DND-41 (cell line): ENCODE measurements at regions not wholly inside any gene's neighbourhood (a gene's known extent, or its start where the extent isn't known, plus 50 kb on each side); places are given as distances from the start of the nearest gene placed in this dataset.

Experiments used
- ATAC-seq: fragments of 200-7000 bp; cut with Tn5 transposase; 3 replicates; pipeline ENCODE4 v1.9.1; 2021; ENCODE audit warnings: low read depth; ENCODE audit not compliant: insufficient read depth
- DNase-seq: peaks from one replicate; pipeline ENCODE4 v3.0.0-alpha.2; 2020
- H2AFZ ChIP-seq: 2 replicates; pipeline ENCODE4 v1.6.0; 2012; ENCODE audit warnings: low read depth, low read length
- H3K27ac ChIP-seq: 2 replicates; pipeline ENCODE4 v1.5.1; 2012; ENCODE audit warnings: low read length, inconsistent platforms
- H3K27me3 ChIP-seq: fragments of 200-600 bp; sonication (generic); 2 replicates; pipeline ENCODE4 v1.6.0; 2012; ENCODE audit warnings: low read length, mild to moderate bottlenecking, inconsistent platforms; ENCODE audit not compliant: insufficient read depth, poor library complexity
- H3K36me3 ChIP-seq: 2 replicates; pipeline ENCODE4 v1.5.1; 2012; ENCODE audit warnings: low read length, inconsistent platforms; ENCODE audit not compliant: insufficient read depth
- H3K4me1 ChIP-seq: 2 replicates; pipeline ENCODE4 v1.5.1; 2012; ENCODE audit warnings: mild to moderate bottlenecking, low read length; ENCODE audit not compliant: insufficient read depth
- H3K4me2 ChIP-seq: 2 replicates; pipeline ENCODE4 v1.6.0; 2012; ENCODE audit warnings: mild to moderate bottlenecking, moderate library complexity, low read length, inconsistent platforms; ENCODE audit not compliant: insufficient read depth
- H3K4me3 ChIP-seq, 2 experiments: fragments of 200-600 bp in 1 of 2; shearing (Covaris generic) in 1 of 2; 2 replicates each; pipeline ENCODE4 v1.5.1; 2012 to 2016; ENCODE audit warnings: inconsistent platforms in 2 of 2, low read length in 2 of 2, mild to moderate bottlenecking in 2 of 2, low read depth in 1 of 2, moderate library complexity in 1 of 2
- H3K79me2 ChIP-seq: 2 replicates; pipeline ENCODE4 v1.6.0; 2012; ENCODE audit warnings: low read length, inconsistent platforms; ENCODE audit not compliant: insufficient read depth
- H3K9ac ChIP-seq: 2 replicates; pipeline ENCODE4 v1.6.0; 2012; ENCODE audit warnings: low read depth, mild to moderate bottlenecking, inconsistent platforms, low read length, moderate library complexity
- H3K9me3 ChIP-seq: 2 replicates; pipeline ENCODE4 v1.5.1; 2012; ENCODE audit warnings: low read length, moderate library complexity, mild to moderate bottlenecking, inconsistent platforms; ENCODE audit not compliant: insufficient read depth, severe bottlenecking
- H4K20me1 ChIP-seq: 2 replicates; pipeline ENCODE4 v1.6.0; 2012; ENCODE audit warnings: low read length; ENCODE audit not compliant: insufficient read depth
- EZH2 ChIP-seq: IDR thresholded peaks from 3 replicates; pipeline ENCODE4 v1.6.1; 2012; ENCODE audit warnings: borderline replicate concordance, low read depth, mild to moderate bottlenecking, moderate library complexity, low read length, inconsistent platforms; ENCODE audit not compliant: severe bottlenecking
- TF ChIP-seq, protein P1 (sequence below): IDR thresholded peaks from 2 replicates; pipeline ENCODE4 v1.5.1; 2012; ENCODE audit warnings: borderline replicate concordance, low read length, moderate library complexity, mild to moderate bottlenecking; ENCODE audit not compliant: poor library complexity, severe bottlenecking; ENCODE audit errors: extremely low read depth

DNA sequence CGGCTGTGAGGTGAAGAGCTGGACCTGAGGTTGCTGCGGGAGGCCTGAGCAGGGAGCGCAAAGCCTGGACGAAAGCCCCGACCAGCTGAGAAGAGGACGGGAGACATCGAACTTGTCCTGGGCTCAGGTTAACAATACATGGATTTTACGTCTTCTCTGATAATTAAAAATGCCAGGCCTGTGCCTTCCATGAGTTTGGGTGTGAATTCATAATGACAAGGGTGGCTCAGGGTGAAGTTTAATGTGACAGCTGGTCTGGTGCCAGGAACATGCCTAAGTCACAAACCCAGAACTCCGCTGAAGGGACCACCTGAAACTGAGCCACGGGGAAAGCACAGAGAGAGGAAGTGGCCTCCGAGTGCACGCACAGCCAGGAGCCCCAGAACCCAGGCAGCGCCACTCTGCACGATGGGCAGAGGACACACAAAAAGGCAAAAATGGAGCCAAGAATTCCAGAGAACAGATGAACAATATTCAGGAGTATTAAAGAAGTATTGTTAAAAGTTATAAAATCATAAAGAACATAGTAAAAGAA is 150.1 kb upstream of the RPS6KA2 start:
- no peaks in the 10 kb centered on the region for H3K79me2 ChIP-seq
- peaks cover 3% of the 10 kb centered on the region; the same call in 1 of the 2 replicates for H4K20me1 ChIP-seq
- DNase-seq: no peak
- no peak overlapping the region for H3K4me2 ChIP-seq
- no peaks in the 10 kb centered on the region for H3K4me1 ChIP-seq
- no peak overlapping the region for H3K27ac ChIP-seq
- no peaks in the 10 kb centered on the region for H3K36me3 ChIP-seq
- no peaks in the 10 kb centered on the region for H3K27me3 ChIP-seq
- H3K9ac ChIP-seq: no peak overlapping the region
- ATAC-seq: no peak
- H3K9me3 ChIP-seq: no peaks in the 10 kb centered on the region
- H3K4me3 ChIP-seq: no peak overlapping the region
- no peak overlapping the region for H2AFZ ChIP-seq
- no peak for TF ChIP-seq EZH2
- TF ChIP-seq, protein P1, sequence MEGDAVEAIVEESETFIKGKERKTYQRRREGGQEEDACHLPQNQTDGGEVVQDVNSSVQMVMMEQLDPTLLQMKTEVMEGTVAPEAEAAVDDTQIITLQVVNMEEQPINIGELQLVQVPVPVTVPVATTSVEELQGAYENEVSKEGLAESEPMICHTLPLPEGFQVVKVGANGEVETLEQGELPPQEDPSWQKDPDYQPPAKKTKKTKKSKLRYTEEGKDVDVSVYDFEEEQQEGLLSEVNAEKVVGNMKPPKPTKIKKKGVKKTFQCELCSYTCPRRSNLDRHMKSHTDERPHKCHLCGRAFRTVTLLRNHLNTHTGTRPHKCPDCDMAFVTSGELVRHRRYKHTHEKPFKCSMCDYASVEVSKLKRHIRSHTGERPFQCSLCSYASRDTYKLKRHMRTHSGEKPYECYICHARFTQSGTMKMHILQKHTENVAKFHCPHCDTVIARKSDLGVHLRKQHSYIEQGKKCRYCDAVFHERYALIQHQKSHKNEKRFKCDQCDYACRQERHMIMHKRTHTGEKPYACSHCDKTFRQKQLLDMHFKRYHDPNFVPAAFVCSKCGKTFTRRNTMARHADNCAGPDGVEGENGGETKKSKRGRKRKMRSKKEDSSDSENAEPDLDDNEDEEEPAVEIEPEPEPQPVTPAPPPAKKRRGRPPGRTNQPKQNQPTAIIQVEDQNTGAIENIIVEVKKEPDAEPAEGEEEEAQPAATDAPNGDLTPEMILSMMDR: no peak

DNA sequence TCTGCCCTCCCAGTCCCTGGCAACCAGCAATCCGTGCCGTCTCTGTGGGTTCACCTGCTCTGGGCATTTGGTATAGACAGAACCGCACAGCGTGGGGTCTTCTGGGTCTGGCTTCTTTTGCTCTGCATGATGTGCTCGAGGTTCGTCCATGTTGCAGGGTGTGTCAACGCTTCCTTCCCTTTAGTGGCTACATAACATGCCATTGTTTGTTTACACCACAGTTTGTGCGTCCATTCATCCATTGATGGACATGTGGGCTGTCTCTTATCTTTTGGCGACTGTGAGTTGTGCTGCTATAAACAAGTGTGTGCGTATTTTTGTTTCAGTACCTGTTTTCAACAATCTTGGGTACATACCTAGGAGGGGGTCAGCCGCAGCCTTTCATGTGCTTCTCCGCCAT is 149.5 kb upstream of the RPS6KA2 start:
- ATAC-seq: no peak
- no peaks in the 10 kb centered on the region for H3K36me3 ChIP-seq
- H4K20me1 ChIP-seq: peaks cover 3% of the 10 kb centered on the region; the same call in 1 of the 2 replicates
- H3K9me3 ChIP-seq: no peaks in the 10 kb centered on the region
- no peak overlapping the region for H2AFZ ChIP-seq
- TF ChIP-seq EZH2: no peak
- TF ChIP-seq, protein P1: no peak
- no peak overlapping the region for H3K27ac ChIP-seq
- H3K4me1 ChIP-seq: no peaks in the 10 kb centered on the region
- H3K79me2 ChIP-seq: no peaks in the 10 kb centered on the region
- H3K4me3 ChIP-seq: no peak overlapping the region
- no peak for DNase-seq
- H3K27me3 ChIP-seq: no peaks in the 10 kb centered on the region
- no peak overlapping the region for H3K9ac ChIP-seq
- no peak overlapping the region for H3K4me2 ChIP-seq

DNA sequence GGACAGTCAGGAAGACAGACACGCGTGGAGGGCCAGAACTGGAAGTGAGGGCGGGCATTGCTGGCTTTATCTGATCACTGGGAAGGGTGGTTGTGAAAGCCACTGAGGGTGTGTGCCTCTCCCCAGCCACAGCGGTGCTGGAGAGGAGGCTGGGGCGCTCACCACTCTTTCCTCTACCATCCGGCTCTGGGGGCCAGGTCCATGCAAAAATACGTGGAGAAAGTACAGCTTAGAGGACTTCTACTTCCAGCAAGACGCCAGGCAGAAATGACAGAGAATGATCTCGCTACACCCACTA is 148.8 kb upstream of the RPS6KA2 start:
- Histone ChIP-seq H3K79me2 (no peaks in the 10 kb centered on the region), H3K9ac (no peak overlapping the region), H3K4me3 (no peak overlapping the region), H3K27me3 (no peaks in the 10 kb centered on the region), H2AFZ (0 out of 2 replicates have a peak overlapping the region, but pooled peaks have one; percentile 25), H3K4me1 (no peaks in the 10 kb centered on the region), H3K36me3 (no peaks in the 10 kb centered on the region), H4K20me1 (peaks cover 3% of the 10 kb centered on the region; the same call in 1 of the 2 replicates), H3K4me2 (no peak overlapping the region), H3K9me3 (no peaks in the 10 kb centered on the region), H3K27ac (no peak overlapping the region)
- no peak for TF ChIP-seq EZH2
- TF ChIP-seq, protein P1: no peak
- no peak for ATAC-seq
- DNase-seq: no peak
